ENCODE measurements at regions not wholly inside any gene's neighbourhood (a gene's known extent, or its start where the extent isn't known, plus 50 kb on each side); places are given as distances from the start of the nearest gene placed in this dataset.
"Not testable (repeated sequence)": the region's sequence is repeated elsewhere in the genome, so short reads cannot be mapped to it uniquely, and the experiment has no call there.

DNA sequence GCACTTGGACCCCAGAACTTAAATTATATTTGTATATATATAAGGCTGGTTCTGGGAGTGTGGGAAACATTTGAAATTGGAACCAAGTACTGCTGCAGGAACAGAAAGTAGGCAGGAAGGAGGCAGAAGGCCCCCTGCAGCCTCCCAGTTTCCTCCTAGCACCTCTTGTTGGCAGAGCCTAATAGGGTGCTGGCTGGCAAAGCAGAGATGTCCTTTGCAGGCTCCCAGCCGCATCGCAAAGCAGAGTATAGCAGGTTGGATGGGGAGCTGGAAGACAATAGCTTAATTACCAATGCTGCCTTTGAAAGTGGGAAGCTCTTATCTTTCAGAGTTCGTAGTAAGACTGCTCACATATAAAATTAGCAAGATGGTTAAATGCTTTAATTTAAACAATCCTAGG lies 370.8 kb upstream of the C11orf87 start:
- no peaks in the 10 kb centered on the region for H3K36me3 Mint-ChIP-seq (ENCODE audit: insufficient read depth)
- no peaks in the 10 kb centered on the region for H3K4me1 Mint-ChIP-seq (ENCODE audit: low read depth)
- no peaks in the 10 kb centered on the region for H3K27me3 Mint-ChIP-seq
- no peak for DNase-seq (ENCODE audit: low spot score, unreplicated experiment)
- no peaks in the 10 kb centered on the region for H3K9me3 Mint-ChIP-seq (ENCODE audit: low read depth)
- TF ChIP-seq, protein P1, sequence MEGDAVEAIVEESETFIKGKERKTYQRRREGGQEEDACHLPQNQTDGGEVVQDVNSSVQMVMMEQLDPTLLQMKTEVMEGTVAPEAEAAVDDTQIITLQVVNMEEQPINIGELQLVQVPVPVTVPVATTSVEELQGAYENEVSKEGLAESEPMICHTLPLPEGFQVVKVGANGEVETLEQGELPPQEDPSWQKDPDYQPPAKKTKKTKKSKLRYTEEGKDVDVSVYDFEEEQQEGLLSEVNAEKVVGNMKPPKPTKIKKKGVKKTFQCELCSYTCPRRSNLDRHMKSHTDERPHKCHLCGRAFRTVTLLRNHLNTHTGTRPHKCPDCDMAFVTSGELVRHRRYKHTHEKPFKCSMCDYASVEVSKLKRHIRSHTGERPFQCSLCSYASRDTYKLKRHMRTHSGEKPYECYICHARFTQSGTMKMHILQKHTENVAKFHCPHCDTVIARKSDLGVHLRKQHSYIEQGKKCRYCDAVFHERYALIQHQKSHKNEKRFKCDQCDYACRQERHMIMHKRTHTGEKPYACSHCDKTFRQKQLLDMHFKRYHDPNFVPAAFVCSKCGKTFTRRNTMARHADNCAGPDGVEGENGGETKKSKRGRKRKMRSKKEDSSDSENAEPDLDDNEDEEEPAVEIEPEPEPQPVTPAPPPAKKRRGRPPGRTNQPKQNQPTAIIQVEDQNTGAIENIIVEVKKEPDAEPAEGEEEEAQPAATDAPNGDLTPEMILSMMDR (IDR thresholded peaks at IDR 0.05; ENCODE audit: unreplicated experiment) = no peak
- no peak overlapping the region for H3K4me3 Mint-ChIP-seq (ENCODE audit: low read depth)
- H3K27ac Mint-ChIP-seq = no peak overlapping the region

GRCh38 chr11:109059402-109059801 lies 362.6 kb upstream of the C11orf87 start:
- Mint-ChIP-seq H3K27ac (no peak overlapping the region), H3K36me3 (ENCODE audit: insufficient read depth) (no peaks in the 10 kb centered on the region), H3K4me3 (ENCODE audit: low read depth) (no peak overlapping the region), H3K4me1 (ENCODE audit: low read depth) (peaks cover 2% of the 10 kb centered on the region), H3K27me3 (no peaks in the 10 kb centered on the region), H3K9me3 (ENCODE audit: low read depth) (no peaks in the 10 kb centered on the region)
- DNase-seq (ENCODE audit: low spot score, unreplicated experiment) = no peak
- TF ChIP-seq, protein P1 (IDR thresholded peaks at IDR 0.05; ENCODE audit: unreplicated experiment) = no peak

GRCh38 chr11:109061394-109061793 lies 360.6 kb upstream of the C11orf87 start:
- Mint-ChIP-seq H3K4me1 (ENCODE audit: low read depth) (peaks cover 2% of the 10 kb centered on the region), H3K36me3 (ENCODE audit: insufficient read depth) (no peaks in the 10 kb centered on the region), H3K27me3 (no peaks in the 10 kb centered on the region), H3K9me3 (ENCODE audit: low read depth) (no peaks in the 10 kb centered on the region), H3K4me3 (ENCODE audit: low read depth) (no peak overlapping the region), H3K27ac (no peak overlapping the region)
- TF ChIP-seq, protein P1 (IDR thresholded peaks at IDR 0.05; ENCODE audit: unreplicated experiment) = no peak
- DNase-seq (ENCODE audit: low spot score, unreplicated experiment) = no peak

DNA sequence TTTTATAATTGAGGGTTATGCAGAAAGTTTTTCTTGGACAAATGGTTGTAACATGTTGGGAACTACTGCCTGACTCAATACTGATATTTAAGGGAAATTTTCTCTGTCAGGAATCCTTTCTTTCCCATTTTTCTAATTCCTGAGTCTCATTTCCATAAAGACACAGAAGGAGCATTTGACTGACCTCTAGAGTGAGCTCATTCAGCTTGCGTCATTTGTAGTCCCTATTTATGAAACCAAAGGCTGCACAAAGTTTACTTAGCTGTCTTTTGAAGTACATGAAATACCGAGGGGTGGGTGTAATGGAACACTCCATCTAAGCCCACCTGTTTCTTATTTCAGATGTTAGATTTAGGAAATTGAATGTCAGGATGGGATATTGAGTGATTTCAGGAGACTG lies 359.5 kb upstream of the C11orf87 start:
- peaks cover 2% of the 10 kb centered on the region for H3K4me1 Mint-ChIP-seq (ENCODE audit: low read depth)
- TF ChIP-seq, protein P1 (IDR thresholded peaks at IDR 0.05; ENCODE audit: unreplicated experiment) = no peak
- no peak overlapping the region for H3K27ac Mint-ChIP-seq
- H3K27me3 Mint-ChIP-seq = no peaks in the 10 kb centered on the region
- no peak overlapping the region for H3K4me3 Mint-ChIP-seq (ENCODE audit: low read depth)
- H3K36me3 Mint-ChIP-seq (ENCODE audit: insufficient read depth) = no peaks in the 10 kb centered on the region
- DNase-seq (ENCODE audit: low spot score, unreplicated experiment) = no peak
- no peaks in the 10 kb centered on the region for H3K9me3 Mint-ChIP-seq (ENCODE audit: low read depth)

- TF ChIP-seq, protein P1 (IDR thresholded peaks at IDR 0.05; ENCODE audit: unreplicated experiment) = no peak
- no peak for DNase-seq (ENCODE audit: low spot score, unreplicated experiment)
- Mint-ChIP-seq H3K4me3 (ENCODE audit: low read depth) (no peak overlapping the region), H3K27ac (no peak overlapping the region), H3K36me3 (ENCODE audit: insufficient read depth) (no peaks in the 10 kb centered on the region), H3K27me3 (no peaks in the 10 kb centered on the region), H3K9me3 (ENCODE audit: low read depth) (no peaks in the 10 kb centered on the region), H3K4me1 (ENCODE audit: low read depth) (peaks cover 2% of the 10 kb centered on the region)
Observed at GRCh38 chr11:109062871-109063270, 359.1 kb upstream of the C11orf87 start.

DNA sequence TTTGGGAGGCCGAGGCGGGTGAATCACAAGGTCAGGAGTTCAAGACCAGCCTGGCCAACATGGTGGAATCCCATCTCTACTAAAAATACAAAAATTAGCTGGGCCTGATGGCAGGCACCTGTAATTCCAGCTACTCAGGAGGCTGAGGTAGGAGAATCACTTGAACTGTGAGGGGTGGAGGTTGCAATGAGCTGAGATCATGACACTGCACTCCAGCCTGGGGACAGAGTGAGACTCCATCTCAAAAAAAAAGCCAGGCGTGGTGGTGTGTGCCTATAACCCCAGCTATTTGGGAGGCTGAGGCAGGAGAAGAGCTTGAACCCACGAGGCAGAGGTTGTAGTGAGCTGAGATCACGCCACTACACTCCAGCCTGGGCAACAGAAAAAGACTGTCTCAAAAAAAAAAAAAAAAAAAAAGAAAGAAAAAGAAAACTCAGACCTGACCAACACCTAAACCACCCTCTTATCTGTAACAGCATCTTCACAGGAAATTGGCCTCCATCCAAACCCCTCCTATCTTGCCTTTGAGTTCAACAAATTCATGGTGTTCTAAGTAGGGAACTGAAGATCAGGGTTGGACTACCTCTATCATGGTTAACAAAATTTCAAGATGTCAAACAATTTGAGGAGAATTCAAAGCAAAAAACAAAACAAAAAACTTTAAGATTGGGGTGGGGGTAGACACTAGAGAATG lies 357.2 kb upstream of the C11orf87 start:
- H3K27me3 Mint-ChIP-seq; DNase-seq (ENCODE audit: low spot score, unreplicated experiment); H3K4me3 Mint-ChIP-seq (ENCODE audit: low read depth); H3K9me3 Mint-ChIP-seq (ENCODE audit: low read depth); H3K36me3 Mint-ChIP-seq (ENCODE audit: insufficient read depth); H3K27ac Mint-ChIP-seq; H3K4me1 Mint-ChIP-seq (ENCODE audit: low read depth): not testable (repeated sequence)

All from progenitor cell of endocrine pancreas (in vitro differentiated cells).